HG03135 (cell line): ENCODE measurements at regions not wholly inside any gene's neighbourhood (a gene's known extent, or its start where the extent isn't known, plus 50 kb on each side); places are given as distances from the start of the nearest gene placed in this dataset.
"Not testable (repeated sequence)": the region's sequence is repeated elsewhere in the genome, so short reads cannot be mapped to it uniquely, and the experiment has no call there.

Source experiments
- ATAC-seq: cut with Tn5 transposase; IDR thresholded peaks from one replicate; pipeline ENCODE4 v1.9.1; 2021; ENCODE audit warnings: mild to moderate bottlenecking, moderate library complexity; ENCODE audit not compliant: unreplicated experiment

DNA sequence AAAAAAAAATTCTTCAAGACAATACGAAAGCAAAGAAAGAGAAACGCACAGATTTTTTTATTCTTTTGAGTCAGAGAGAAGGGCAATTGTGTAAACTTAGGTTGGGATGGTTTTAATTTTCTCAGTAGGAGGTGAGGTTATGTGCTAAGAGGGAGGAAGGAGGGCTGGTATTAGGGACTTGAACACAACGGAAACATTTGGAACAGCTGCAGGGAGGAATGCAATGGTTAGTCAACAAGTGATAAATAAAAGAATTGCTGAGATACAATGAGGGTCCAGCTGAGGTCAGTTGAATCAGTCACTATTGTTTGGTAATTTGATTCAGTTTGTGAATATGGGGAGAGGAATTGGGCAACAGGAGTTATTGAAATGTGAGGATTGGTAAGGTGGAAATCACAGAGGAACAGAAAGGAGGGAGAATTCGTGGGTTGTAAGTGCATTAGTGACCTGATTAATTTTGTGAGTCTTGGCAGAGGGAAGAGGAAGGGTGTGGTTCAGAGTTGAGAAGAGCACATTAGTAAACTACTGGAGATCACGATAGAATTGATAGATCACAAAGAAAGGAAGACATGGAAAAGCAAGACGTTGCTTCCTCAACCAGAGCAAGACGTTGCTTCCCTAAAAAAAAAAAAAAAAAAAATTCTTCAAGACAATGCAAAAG, 499.5 kb upstream of the SPRY2 start:
- no peak for ATAC-seq

DNA sequence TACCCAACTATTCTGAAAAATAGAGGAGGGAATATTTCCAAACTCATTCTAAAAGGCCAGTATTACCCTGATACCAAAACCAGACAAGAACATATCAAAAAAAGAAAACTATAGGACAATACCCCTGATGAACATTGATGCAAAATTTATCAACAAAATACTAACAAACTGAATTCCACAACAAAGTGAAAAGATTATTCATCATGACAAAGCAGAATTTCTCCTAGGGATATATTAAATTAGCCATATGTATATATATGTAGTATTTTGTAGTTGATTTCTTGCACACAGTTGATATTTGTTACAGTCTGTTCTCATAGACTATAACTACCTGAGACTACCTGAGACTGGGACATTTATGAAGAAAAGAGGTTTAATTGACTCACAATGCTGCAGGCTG, 495.0 kb upstream of the SPRY2 start:
- ATAC-seq: no peak

DNA sequence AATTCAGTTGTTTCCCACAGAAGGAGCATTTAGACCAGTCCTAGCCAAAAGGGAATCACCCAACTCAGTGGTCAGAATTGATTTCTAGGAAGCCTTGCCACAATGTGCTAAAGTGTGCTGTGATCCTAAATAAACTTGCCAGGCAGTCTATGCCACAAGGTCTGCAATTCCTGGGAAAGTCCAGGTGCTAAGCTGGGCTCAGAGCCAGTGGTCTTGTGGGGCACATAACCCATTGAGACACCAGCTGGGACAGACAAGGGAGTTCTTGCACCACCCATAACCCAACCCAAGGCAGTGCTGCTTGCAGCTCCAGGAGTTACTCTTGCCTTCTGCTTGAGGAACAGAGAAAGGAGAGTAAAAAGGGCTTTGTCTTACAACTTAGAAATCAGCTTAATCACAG, 489.5 kb upstream of the SPRY2 start:
- no peak for ATAC-seq

DNA sequence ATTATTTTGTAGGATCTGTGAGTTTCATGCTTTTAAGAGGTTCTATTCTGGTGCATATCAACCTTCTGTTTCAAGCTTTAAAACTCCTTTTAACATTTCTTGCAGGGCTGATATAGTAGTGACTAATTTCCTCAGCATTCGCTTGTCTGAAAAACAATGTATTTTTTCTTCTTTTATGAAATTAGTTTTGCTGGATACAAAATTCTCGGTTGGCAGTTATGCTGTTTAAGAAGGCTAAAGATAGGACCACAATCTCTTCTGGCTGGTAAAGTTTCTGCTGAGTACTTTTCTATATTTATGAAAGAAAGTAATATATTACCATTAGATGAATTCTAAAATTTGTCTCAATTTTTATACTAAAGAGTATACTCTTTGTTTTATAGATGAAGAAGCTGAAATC, 487.8 kb upstream of the SPRY2 start:
- no peak for ATAC-seq

DNA sequence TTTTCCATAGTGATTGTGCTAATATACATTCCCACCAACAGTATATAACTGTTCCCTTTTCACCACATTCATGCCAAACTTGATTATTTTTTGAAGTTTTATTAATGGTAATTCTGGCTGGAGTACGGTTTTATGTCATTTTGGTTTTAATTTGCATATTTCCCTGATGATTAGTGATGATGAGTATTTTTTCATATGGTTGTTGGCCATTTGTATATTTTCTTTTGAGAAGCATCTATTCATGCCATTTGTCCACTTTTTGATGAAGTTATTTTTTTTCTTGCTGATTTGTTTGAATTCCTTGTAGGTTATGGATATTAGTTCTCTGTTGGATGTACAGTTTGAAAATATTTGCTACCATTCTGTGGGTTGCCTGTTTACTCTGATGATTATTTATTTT, 484.4 kb upstream of the SPRY2 start:
- ATAC-seq: no peak

DNA sequence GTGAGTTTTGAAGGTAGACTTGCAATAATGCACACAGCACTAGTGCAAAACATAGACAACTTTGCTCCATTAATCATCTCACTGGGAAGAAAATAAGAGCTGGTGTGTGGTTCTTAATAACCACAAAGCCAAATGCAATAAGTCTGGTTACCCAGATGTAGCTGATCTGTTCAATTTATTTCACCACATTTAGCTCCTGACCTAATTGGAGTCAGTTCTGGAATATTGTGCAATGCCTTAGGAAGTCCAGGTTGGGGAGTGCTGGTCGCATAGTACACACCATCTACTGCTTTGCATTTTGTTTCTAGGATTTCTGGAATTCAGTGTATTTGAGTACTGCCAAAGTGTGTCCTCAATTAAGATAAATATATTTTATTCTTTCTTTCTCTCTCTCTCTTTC, 483.3 kb upstream of the SPRY2 start:
- no peak for ATAC-seq

DNA sequence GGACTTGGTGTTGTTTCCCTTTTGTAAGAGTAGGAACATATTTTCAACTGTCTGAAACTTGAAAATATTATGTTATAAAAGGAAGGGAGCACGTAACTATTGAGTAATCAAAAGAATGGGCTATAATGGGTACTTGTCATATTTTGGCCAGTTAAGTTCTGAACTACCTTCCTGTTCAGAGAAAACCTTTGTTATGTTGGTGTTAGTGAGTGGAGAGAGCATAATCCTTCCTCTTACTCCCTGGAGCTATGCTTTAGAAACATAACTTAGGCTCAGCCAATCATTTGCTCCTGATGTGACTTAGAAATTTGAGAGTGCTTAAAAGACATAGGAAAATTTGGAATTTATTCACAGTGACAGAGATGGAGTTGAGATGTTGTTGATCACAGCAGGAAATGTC, 482.5 kb upstream of the SPRY2 start:
- no peak for ATAC-seq

DNA sequence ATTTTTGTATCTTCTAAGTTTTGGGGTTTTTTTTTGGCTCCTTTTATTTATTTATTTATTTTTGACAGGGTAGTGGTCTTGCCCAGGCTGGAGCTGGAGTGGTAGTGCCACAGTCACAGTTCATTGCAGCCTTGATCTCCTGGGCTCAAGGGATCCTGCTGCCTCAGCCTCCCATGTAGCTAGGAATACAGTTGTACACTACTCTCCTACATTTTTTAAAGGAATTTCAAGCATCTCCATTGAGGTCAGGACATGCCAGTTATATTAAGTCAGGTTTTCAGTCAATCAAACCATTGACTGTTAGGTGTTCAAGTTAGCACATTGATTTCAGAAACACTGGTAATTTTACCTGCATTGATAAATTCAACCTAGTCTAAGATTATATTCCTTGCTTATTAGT, 480.5 kb upstream of the SPRY2 start:
- ATAC-seq: no peak

DNA sequence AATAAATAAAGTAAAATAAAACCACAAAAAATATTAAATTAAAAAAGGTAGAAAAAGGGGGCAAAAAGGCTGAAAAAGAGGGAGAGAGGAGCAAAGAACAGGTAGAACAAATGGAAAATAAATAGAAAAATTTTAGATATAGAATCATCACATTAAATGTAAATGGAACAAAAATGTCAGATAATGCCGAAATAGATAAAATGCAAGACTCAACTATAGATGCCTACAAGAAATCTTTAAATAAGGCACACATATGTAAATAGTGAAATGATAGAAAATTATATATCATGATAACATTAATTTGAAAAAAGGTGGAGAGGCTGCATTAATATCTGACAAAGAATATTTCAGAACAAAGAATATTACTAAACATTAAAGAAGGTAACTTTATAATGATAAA, 477.1 kb upstream of the SPRY2 start:
- no peak for ATAC-seq

DNA sequence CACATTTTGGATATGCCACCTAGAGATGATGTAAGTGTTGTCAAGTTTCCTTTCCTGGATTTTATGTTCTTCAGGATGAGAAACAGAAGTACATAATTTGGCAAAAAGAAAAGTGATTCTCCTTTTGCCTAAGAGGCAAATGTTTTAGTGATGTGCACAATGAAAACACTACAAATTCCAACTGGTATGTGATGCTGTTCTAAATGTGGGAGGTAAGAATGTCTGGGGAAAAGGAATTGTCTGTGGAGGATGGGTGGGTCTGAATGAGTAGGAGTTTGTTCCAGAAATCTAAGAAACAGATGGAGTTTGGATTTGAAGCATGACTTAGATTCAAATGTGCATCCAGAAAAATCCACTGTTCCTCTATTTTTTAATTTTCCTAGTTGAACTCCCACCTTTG, 473.6 kb upstream of the SPRY2 start:
- no peak for ATAC-seq

DNA sequence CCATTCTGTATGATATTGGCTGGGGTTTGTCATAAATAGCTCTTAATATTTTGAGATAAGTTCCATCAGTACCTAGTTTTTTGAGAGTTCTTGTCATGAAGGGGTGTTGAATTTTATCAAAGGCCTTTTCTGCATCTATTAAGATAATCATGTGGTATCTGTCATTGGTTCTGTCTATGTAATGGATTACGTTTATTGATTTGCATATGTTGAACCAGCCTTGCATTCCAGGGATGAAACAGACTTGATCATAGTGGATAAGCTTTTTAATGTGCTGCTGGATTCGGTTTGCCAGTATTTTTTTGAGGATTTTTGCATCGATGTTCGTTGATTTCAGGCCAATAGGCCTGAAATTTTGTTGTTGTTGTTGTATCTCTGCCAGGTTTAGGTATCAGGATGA, 469.4 kb upstream of the SPRY2 start:
- not testable (repeated sequence) for ATAC-seq

DNA sequence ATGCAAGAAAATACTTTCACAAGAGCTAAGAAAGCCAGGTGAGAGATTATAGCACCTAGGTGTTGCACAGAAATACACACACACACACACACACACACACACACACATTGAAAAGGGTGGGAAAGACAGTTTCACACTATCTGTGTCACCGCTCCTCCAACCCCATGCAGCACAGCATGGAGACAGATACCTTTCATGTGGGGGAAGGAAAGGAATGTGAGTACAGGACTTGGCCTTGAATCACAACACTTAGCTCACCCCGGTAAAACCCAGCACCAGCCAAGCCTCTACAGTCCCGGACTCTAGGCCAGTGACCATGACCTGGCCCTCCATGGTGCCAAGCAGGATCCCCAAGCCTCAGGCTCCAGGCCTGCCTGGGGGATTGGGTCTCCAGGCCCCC, 462.0 kb upstream of the SPRY2 start:
- no peak for ATAC-seq

DNA sequence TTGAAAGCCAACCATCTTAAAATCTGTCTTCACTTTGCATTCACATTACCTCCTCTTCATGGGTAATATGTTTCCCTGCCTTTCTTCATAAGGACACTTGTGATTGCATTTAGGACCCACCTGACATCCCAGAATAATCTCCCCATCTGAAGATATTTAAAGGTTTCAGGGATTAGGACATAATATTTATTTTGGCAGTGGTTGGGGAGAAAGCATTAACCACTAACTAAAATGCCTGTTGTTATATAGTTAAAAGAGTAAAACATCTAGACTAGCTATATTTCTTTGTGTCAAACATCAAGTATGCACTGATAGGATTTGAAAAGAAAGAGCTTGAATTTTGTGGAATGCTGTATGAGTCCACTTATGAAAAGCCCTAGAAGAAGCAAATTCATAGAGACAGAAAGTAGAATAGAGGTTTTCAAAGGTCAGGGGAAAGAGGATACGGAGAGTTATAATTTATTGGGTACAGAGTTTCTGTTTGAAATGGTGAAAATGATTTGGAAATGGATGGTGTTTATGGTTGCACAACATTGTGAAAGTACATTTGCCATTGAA, 457.7 kb upstream of the SPRY2 start:
- no peak for ATAC-seq

DNA sequence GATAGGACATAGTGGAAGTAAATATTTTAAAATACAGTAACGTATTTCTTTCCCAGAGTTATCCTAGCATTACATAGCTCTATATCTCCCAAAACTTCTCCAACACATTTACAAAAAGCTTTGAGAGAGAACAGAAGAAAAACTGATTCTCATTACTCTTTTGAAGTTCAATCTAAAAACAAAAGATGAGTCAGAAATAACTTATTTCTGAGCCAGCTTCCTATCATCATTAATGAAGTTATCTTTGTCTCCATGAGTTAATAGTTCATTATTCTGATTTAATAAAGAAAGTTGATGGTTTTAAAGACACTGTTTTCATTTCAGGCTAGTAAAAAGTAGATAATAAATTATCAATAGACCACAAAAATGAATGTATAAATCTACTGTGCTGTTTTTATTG, 446.7 kb upstream of the SPRY2 start:
- no peak for ATAC-seq

DNA sequence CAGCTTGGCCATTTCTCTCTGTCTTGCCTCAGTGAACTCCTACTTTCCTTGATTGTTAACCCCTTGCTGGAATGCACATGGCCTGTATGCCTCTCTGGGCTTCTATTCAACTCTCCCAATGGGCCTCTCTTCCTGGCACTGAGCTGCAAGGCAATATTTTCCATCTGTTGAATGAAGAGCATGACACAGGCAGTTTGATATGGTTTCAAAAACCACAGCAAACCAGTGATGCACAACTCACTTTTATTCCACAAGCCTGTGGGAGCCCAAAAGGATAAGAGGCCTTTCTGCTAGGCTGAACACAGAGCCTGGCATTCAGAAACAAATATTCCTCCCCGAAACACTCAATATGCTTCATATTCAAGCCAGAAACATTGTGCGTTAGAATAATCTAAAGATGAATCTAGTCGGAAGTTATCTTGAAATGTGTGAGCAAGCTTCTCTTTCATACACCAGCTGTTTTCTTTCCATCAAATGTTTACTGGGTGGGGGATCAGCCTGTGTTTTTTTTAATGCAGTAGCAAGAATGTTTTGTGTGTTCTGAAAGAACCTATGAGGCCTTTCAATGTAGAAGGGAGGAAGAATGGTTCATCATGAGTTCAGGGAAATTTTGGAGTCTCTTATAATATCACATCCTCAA, 443.1 kb upstream of the SPRY2 start:
- ATAC-seq: no peak

DNA sequence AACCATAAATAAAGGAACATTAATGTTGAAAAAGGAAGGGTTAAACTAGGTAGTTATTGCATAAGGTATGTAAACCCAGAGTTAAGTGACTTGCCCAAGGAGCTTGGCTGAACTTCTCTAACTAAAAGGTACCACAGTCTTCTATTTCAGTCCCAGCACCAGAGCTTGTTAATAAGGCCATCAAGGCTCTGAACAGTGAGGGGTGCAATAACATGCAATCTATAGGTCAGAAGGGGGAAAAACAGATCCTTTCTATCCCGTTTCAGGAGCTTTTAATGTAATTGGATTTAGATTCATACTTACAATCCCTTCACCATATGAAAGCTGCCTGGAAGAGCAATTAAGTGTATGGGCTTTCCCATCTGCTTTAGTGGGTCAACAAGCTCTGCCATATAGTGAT, 441.5 kb upstream of the SPRY2 start:
- no peak for ATAC-seq

DNA sequence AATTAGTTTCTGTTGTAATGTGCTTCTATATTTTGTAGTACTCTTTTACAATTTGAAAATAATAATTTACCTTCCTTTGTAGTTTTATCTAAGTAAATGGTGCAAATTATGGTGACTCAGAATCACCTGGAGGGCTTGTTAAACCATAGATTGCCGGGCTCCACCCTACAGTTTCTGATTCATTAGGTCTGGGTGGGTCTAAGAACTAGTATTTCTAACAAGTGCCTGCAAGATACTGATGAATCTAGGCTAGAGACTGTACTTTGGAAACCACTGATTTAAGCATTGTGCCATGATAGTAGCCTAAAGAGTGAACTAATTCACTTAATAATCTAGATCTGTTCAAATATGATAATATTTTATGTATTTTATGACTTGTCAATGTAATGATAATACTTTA, 437.4 kb upstream of the SPRY2 start:
- ATAC-seq: no peak

DNA sequence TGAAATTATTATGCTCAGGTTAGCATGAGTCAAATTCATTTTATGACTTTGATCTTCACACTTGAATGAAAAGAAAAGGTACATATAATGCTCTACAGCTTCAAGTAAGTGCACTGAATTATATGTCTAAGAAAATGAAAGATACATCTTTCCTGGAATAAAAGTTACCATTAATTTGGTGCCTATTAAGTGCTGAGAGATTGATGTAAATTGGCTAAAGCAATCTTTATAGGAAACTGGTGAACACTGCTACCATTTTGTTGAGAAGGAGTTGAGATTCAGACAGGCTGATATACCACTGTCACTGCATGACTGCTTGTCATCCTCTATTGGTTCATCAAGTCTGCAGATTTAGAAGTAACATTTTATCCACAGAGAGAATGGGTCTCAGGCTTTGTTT, 416.8 kb upstream of the SPRY2 start:
- no peak for ATAC-seq

DNA sequence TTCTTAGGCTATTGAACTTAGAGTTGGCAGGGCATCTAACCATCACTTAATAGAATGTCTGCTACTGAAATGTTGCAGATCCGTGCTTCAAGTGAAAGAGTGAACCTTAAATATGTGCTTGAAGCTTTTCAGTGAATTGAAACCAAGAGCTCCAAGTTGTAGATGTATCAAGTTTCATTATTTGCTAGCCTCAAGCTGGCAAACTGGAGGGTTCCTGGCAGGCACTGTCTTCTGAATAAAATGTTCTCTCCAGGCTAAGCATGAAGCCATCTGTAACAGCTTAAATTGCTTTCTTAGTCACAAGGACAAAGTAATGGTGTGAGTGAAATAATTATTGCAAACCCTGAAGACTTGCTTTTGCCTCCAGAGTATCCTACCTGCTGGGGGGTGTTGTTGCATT, 415.0 kb upstream of the SPRY2 start:
- no peak for ATAC-seq

DNA sequence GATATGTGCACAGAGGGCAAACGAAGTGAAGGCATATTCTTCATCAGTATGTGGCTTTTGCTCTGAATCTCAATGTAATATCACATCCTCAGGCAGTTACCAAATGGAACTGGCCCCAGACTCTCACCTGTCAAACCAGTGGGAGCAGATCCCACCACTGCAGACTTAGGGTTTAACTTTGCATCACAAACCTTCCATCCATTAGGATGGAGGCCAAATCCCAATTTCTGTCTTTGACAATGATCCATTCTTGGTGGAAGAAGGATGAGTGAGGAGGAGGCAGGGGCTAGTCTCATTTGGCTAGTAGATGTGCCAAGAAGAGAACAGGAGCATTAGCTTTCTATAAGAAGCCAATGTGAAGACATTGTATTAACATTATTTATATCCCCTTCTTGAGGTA, 413.5 kb upstream of the SPRY2 start:
- ATAC-seq: no peak

DNA sequence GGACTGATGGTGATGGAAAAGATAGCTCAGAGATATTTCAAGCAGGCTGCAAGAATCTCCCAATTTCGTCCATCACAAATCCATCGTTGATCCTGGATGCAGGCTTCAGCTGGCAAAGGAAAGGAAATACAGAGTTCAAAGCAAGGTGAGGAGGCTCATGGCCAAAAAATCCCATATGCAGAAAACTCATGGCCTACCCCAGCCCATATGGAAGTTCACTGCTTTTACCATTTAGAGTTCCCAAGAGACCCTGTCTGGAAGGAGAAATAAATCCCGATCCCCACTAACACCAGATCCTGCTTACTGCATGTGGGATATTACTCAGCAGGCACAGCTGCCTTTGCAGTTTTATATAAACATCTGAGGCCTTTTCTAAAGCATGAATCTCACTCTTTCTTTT, 412.9 kb upstream of the SPRY2 start:
- no peak for ATAC-seq

DNA sequence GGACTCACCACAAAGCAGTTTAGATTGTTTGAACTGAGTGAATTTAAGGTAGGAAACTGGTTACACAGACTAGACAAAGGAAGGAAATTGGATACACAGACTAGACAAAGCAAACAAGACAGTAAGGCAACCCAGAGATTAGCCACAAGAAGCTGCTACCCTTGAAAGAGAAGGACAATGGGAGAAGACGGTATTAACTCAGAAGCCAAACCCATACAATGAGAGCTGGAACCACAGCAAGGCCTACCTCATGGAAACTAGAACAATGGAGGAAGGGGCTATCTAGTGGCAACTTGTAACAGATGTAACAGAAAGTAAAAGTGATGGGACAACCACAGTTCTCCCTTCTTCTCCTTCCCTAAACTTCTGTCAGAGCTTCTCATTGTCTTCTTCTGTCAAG, 410.9 kb upstream of the SPRY2 start:
- ATAC-seq: no peak
